SK-N-SH (cell line): ENCODE measurements at regions not wholly inside any gene's neighbourhood (a gene's known extent, or its start where the extent isn't known, plus 50 kb on each side); places are given as distances from the start of the nearest gene placed in this dataset.

Source experiments
- CTCF ChIA-PET: fragments of 300-600, 350-600 bp; formaldehyde crosslinking; extraction: SDS; loops from one replicate; lab custom pipeline; 2021; lab: Yijun Ruan, JAX
- POLR2A ChIA-PET: fragments of 350-600 bp; sonication (Branson Sonifier 250); formaldehyde crosslinking; extraction: SDS; loops from one replicate; lab custom pipeline; 2020; ENCODE audit warnings: antibody characterized with exemption, inconsistent platforms; lab: Yijun Ruan, JAX
- DNase-seq: peaks from one replicate; pipeline ENCODE4 v3.0.0; 2012
- H2AFZ ChIP-seq: fragments of 200-600 bp; sonication (generic); 2 replicates; pipeline ENCODE4 v1.8.1; 2016; ENCODE audit warnings: antibody characterized with exemption, mild to moderate bottlenecking, low read depth
- H3F3A ChIP-seq: fragments of 200-600 bp; sonication (generic); replicated peaks from 2 replicates; pipeline ENCODE3; 2016; ENCODE audit warnings: antibody characterized with exemption, mild to moderate bottlenecking; ENCODE audit not compliant: insufficient read depth
- H3K27ac ChIP-seq, 2 experiments: fragments of 200-500 bp in 1 of 2; fragments of 200-600 bp in 1 of 2; sonication (Bioruptor generic) in 1 of 2; sonication (generic), shearing (Covaris generic) in 1 of 2; 2 replicates each; pipeline versions ENCODE4 v1.5.1 to v1.6.1; 2014 to 2016; ENCODE audit warnings: low read depth in 2 of 2, inconsistent platforms in 1 of 2, low read length in 1 of 2, mild to moderate bottlenecking in 1 of 2, mixed read lengths in 1 of 2
- H3K27me3 ChIP-seq: fragments of 200-600 bp; sonication (generic), shearing (Covaris generic); 2 replicates; pipeline ENCODE4 v1.6.1; 2016; ENCODE audit warnings: mixed run types; ENCODE audit not compliant: insufficient read depth
- H3K36me3 ChIP-seq, 2 experiments: fragments of 200-500 bp in 1 of 2; fragments of 200-600 bp in 1 of 2; sonication (Bioruptor generic) in 1 of 2; sonication (generic) in 1 of 2; replicated peaks in 1 of 2; 2 replicates each; pipeline versions ENCODE3 to v1.5.1; 2014 to 2016; ENCODE audit warnings: low read length in 1 of 2, mild to moderate bottlenecking in 1 of 2; ENCODE audit not compliant: insufficient read depth in 2 of 2, control insufficient read depth in 1 of 2
- H3K4me1 ChIP-seq, 2 experiments: fragments of 200-500 bp in 1 of 2; fragments of 200-600 bp in 1 of 2; sonication (Bioruptor generic) in 1 of 2; sonication (generic), shearing (Covaris generic) in 1 of 2; 2 replicates each; pipeline versions ENCODE4 v1.5.1 to v1.6.1; 2014 to 2016; ENCODE audit warnings: low read depth in 1 of 2, low read length in 1 of 2, mixed run types in 1 of 2; ENCODE audit not compliant: insufficient read depth in 2 of 2, control insufficient read depth in 1 of 2
- H3K4me2 ChIP-seq: fragments of 200-600 bp; sonication (generic), shearing (Covaris generic); 2 replicates; pipeline ENCODE4 v1.6.1; 2017; ENCODE audit warnings: mixed run types
- H3K4me3 ChIP-seq, 2 experiments: fragments of 200-500 bp in 1 of 2; fragments of 200-600 bp in 1 of 2; sonication (Bioruptor generic) in 1 of 2; sonication (generic), shearing (Covaris generic) in 1 of 2; 2 replicates each; pipeline versions ENCODE4 v1.5.1 to v1.8.1; 2014 to 2016; ENCODE audit warnings: low read depth in 2 of 2, inconsistent platforms in 1 of 2, low read length in 1 of 2, mild to moderate bottlenecking in 1 of 2, mixed read lengths in 1 of 2, moderate library complexity in 1 of 2
- H3K79me2 ChIP-seq: fragments of 200-600 bp; sonication (generic); 2 replicates; pipeline ENCODE4 v1.8.1; 2017; ENCODE audit warnings: mild to moderate bottlenecking; ENCODE audit not compliant: insufficient read depth
- H3K9ac ChIP-seq: fragments of 200-600 bp; sonication (generic); 2 replicates; pipeline ENCODE4 v1.6.1; 2017; ENCODE audit warnings: mixed run types
- H3K9me2 ChIP-seq: fragments of 200-600 bp; sonication (generic); 2 replicates; pipeline ENCODE4 v1.6.1; 2017; ENCODE audit warnings: mixed run types
- H3K9me3 ChIP-seq: fragments of 200-600 bp; sonication (generic); 2 replicates; pipeline ENCODE4 v1.6.1; 2017; ENCODE audit warnings: mixed run types, mild to moderate bottlenecking, moderate library complexity
- H4K20me1 ChIP-seq: fragments of 200-600 bp; sonication (generic); 2 replicates; pipeline ENCODE4 v1.6.1; 2017; ENCODE audit warnings: mild to moderate bottlenecking, mixed run types; ENCODE audit not compliant: insufficient read depth
- CHD2 ChIP-seq: fragments of 150-350 bp; IDR thresholded peaks from 2 replicates; pipeline ENCODE4 v1.6.1; 2018; ENCODE audit warnings: low read length; ENCODE audit not compliant: partially characterized antibody
- CTCF ChIP-seq: fragments of 200-600 bp; sonication (generic); IDR thresholded peaks from 2 replicates; pipeline ENCODE4 v1.6.1; 2017; ENCODE audit warnings: antibody characterized with exemption, mild to moderate bottlenecking, moderate library complexity
- EP300 ChIP-seq, 2 experiments: IDR thresholded peaks; 2 replicates each; pipeline versions ENCODE4 v1.4.0 to v1.6.1; 2012; ENCODE audit warnings: borderline replicate concordance in 1 of 2, low read depth in 1 of 2, low read length in 1 of 2
- EZH2phosphoT487 ChIP-seq: fragments of 200-600 bp; sonication (generic); IDR thresholded peaks from 2 replicates; pipeline ENCODE4 v1.6.1; 2017; ENCODE audit warnings: low read depth, mixed run types, mild to moderate bottlenecking, antibody characterized with exemption, moderate library complexity, borderline replicate concordance
- FOSL2 ChIP-seq: IDR thresholded peaks from 2 replicates; pipeline ENCODE4 v1.4.0; 2012; ENCODE audit warnings: low read depth, mild to moderate bottlenecking, moderate library complexity, borderline replicate concordance
- FOXJ3 ChIP-seq: sonication (generic); formaldehyde crosslinking; IDR thresholded peaks from 2 replicates; pipeline ENCODE4 v1.5.1; 2020; ENCODE audit warnings: mild to moderate bottlenecking, missing genetic modification reagents
- FOXM1 ChIP-seq: IDR thresholded peaks from 2 replicates; pipeline ENCODE4 v1.4.0; 2012; ENCODE audit warnings: low read depth, mild to moderate bottlenecking
- IRF3 ChIP-seq: fragments of 150-350 bp; IDR thresholded peaks from 2 replicates; pipeline ENCODE4 v1.6.1; 2016; ENCODE audit warnings: mild to moderate bottlenecking, low read depth, low read length
- JUND ChIP-seq: IDR thresholded peaks from 2 replicates; pipeline ENCODE4 v1.4.0; 2012
- MAX ChIP-seq: IDR thresholded peaks from 2 replicates; pipeline ENCODE4 v1.4.0; 2012; ENCODE audit warnings: low read depth
- MXI1 ChIP-seq: IDR thresholded peaks from 2 replicates; pipeline ENCODE4 v1.6.1; 2012; ENCODE audit warnings: mild to moderate bottlenecking, low read depth, low read length, improper control_type of control experiment
- NRF1 ChIP-seq: IDR thresholded peaks from 2 replicates; pipeline ENCODE4 v1.6.1; 2012; ENCODE audit warnings: low read depth, mild to moderate bottlenecking, low read length
- RAD21 ChIP-seq: IDR thresholded peaks from 2 replicates; pipeline ENCODE4 v1.6.1; 2012; ENCODE audit warnings: mild to moderate bottlenecking, low read length
- RFX5 ChIP-seq: IDR thresholded peaks from 2 replicates; pipeline ENCODE4 v1.6.1; 2012; ENCODE audit warnings: mild to moderate bottlenecking, improper control_type of control experiment, low read length
- SIN3A ChIP-seq: IDR thresholded peaks from 2 replicates; pipeline ENCODE4 v1.6.1; 2012; ENCODE audit warnings: low read depth, mild to moderate bottlenecking, low read length, moderate library complexity, borderline replicate concordance
- TCF12 ChIP-seq: IDR thresholded peaks from 2 replicates; pipeline ENCODE4 v1.4.0; 2012
- TEAD4 ChIP-seq: IDR thresholded peaks from 2 replicates; pipeline ENCODE4 v1.4.0; 2012; ENCODE audit warnings: mild to moderate bottlenecking, borderline replicate concordance; ENCODE audit not compliant: insufficient read depth
- WGBS: methylation state at CpG from one replicate; pipeline ENCODE4 v1.1.6; 2017; ENCODE audit warnings: low lambda C conversion rate; 5-methylcytosine and 5-hydroxymethylcytosine counted together

- no peak overlapping the region for H3K4me2 ChIP-seq
- H3K36me3 ChIP-seq: no peaks in the 10 kb centered on the region
- H2AFZ ChIP-seq: no peak overlapping the region
- no peak overlapping the region for H3K9ac ChIP-seq
- H3K27ac ChIP-seq: no peak overlapping the region
- 6% methylated on average over 3 of the region's 4 CpGs for WGBS
- no peaks in the 10 kb centered on the region for H3K9me3 ChIP-seq
- no peaks in the 10 kb centered on the region for H3K79me2 ChIP-seq
- H3K4me1 ChIP-seq: no peaks in the 10 kb centered on the region
- no peaks in the 10 kb centered on the region for H3F3A ChIP-seq
- no peak for TF ChIP-seq CHD2
- TF ChIP-seq FOXM1: no peak
- TF ChIP-seq CTCF: no peak
- no peak for TF ChIP-seq TCF12
- TF ChIP-seq IRF3: no peak
- no peak for TF ChIP-seq SIN3A
- no peak for TF ChIP-seq EP300 (IDR thresholded peaks at IDR 0.05; ENCODE audit: borderline replicate concordance in 1 of 2, low read depth in 1 of 2, low read length in 1 of 2)
- no peak for TF ChIP-seq RAD21
- TF ChIP-seq TEAD4: no peak
- TF ChIP-seq RFX5: no peak
- no peak for TF ChIP-seq MXI1
- TF ChIP-seq FOSL2: no peak
- no peak for TF ChIP-seq JUND
- TF ChIP-seq NRF1: no peak
- TF ChIP-seq EZH2phosphoT487: no peak
- no peak for TF ChIP-seq FOXJ3 (CRISPR knock-in tag)
- no peak overlapping the region for H3K4me3 ChIP-seq
- peaks cover 12% of the 10 kb centered on the region; the same call in 1 of the 2 replicates for H3K27me3 ChIP-seq
- no peaks in the 10 kb centered on the region for H4K20me1 ChIP-seq
- CTCF ChIA-PET: no interaction called here
- H3K9me2 ChIP-seq: no peaks in the 10 kb centered on the region
- POLR2A ChIA-PET: no interaction called here
- DNase-seq: no peak
Measured at GRCh38 chr2:114032705-114033104, 142.8 kb downstream of the ACTR3 start.

- H4K20me1 ChIP-seq: no peaks in the 10 kb centered on the region
- H2AFZ ChIP-seq: no peak overlapping the region
- no peaks in the 10 kb centered on the region for H3K36me3 ChIP-seq
- POLR2A ChIA-PET: no interaction called here
- no peak for DNase-seq
- H3K27ac ChIP-seq: no peak overlapping the region
- TF ChIP-seq EZH2phosphoT487 (no peak), CTCF (no peak), FOXM1 (no peak), TEAD4 (no peak), EP300 (IDR thresholded peaks at IDR 0.05; ENCODE audit: borderline replicate concordance in 1 of 2, low read depth in 1 of 2, low read length in 1 of 2) (no peak), MAX (no peak)
- H3K4me2 ChIP-seq: no peak overlapping the region
- H3K9me2 ChIP-seq: no peaks in the 10 kb centered on the region
- no peaks in the 10 kb centered on the region for H3K9me3 ChIP-seq
- 2% methylated on average over 1 of the region's 1 CpG for WGBS
- H3K79me2 ChIP-seq: no peaks in the 10 kb centered on the region
- H3K27me3 ChIP-seq: peaks cover 12% of the 10 kb centered on the region; the same call in 1 of the 2 replicates
- H3K9ac ChIP-seq: no peak overlapping the region
- H3K4me1 ChIP-seq: no peaks in the 10 kb centered on the region
- no peak overlapping the region for H3K4me3 ChIP-seq
- CTCF ChIA-PET: no interaction called here
- no peaks in the 10 kb centered on the region for H3F3A ChIP-seq
Measured at GRCh38 chr2:114034742-114035141, 144.9 kb downstream of the ACTR3 start.
